NCI-H1694 (cell line): ENCODE measurements at regions not wholly inside any gene's neighbourhood (a gene's known extent, or its start where the extent isn't known, plus 50 kb on each side); places are given as distances from the start of the nearest gene placed in this dataset.

Experiments
- DNase-seq: peaks from one replicate; lab custom pipeline; 2025; lab: John Stamatoyannopoulos, UW

DNA sequence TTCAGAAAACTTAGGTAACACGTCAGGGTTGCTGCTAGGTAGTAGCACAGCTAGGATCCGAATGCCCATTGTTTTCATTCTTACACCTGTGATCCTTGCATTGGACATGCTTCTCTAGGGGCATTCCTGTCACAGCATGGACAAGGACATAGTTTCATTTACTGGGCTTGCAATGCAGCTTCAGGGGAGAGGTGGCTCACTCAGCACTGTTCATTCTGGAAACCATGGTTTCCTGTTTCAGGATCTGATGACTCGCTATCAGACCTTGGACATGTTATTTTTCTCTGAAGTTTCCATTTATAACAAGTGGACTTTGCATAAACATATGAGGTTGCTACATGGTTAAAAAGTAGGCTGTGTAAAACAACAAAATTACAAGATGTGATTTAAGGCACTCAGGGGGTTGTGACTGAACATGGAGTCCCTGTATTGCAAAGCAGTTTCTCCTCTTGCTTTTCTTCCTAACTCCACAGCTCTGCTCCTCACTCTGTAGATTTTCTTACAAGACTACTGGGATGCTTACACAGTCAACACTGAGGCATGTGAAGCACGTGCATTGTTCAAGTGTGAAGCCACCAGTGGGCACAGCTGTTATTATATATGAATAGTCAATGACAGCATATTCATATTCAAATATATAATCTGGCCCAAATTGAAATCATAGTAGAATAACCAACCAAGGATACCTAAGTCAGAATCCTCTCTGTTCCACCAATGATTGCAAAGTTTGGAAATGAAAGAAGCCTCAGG is 66.1 kb upstream of the STK32A start:
- DNase-seq = no peak

DNA sequence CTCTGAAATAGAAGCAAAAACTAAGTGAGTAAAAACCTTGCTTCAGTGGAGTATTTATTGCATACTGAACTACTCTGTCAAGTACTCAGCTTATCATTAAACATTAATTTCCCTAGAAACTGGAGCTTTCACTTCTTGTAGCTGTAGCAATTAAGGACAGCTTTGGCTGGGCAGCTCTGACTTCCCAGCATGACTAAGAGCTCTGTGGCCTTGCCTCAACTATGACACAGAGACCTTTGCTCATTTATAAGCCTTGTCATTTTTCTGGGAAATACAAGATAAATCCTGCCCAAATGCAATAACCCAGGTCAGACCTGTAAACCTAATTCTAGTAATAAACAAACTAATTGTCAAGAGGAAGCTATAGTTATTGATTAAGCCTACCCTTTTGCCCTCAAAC is 65.4 kb upstream of the STK32A start:
- DNase-seq = no peak

DNA sequence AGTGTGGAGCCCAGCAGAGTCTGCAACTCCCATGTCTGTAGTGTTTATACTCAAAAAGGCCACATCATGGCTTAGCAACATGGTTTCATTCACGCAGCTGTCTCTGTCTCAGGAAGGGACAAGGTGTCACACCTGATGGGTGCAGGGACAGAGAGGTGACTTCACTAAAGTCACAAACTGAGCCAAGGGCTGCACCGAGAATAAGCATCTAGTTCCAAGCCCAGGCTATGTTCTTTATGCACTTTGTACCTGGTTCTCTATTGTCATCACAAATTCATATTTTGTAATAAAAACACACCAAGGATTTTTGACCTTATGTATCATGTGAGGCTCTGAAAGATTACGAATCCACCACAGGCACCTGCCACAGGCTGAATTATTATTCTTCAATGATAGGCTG is 64.9 kb upstream of the STK32A start:
- DNase-seq = no peak

DNA sequence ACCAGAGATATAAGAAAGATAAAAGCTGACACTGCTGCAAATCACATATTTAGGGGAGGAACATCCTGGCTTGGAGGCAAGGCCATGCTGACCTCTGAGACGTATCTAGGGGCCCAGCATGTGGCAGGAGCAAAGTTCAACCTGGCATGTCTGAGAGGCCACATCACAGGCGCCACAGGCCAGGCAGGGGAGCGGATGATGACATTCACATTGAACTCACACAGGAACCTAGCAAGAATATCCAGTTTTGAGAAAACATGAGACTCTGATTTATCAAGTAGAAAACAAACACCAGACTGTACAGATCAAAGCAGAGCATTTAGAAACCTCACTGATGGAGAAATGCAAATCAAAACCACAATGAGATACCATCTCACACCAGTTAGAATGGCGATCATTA is 64.2 kb upstream of the STK32A start:
- no peak for DNase-seq

DNA sequence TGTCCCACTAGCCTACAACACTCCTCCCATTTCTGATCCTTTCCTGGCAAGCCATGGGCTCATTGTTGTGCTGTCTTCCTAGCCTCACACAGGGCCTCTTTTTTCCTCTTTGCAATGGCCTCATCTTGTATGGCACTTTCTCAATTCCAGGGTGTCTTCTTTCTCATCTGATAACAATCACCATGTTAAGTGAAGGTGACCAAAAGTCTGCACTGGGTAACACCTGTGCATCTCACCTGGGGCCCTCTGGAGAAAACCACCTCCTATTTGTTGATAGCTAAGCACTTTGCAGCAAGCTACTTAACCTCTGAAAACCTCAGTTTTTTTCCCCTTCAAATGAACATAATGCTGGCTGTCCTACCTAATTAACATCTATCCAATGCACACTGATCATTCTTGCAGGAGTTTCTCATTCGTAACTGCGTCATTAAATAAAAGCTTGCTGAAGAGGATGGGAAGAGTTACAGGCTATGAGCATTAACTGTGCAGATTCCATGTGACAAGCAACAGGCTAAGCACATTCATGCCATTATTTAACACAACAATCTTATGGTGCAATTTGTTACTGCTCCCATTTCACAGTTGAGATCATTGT is 60.1 kb upstream of the STK32A start:
- DNase-seq = no peak

DNA sequence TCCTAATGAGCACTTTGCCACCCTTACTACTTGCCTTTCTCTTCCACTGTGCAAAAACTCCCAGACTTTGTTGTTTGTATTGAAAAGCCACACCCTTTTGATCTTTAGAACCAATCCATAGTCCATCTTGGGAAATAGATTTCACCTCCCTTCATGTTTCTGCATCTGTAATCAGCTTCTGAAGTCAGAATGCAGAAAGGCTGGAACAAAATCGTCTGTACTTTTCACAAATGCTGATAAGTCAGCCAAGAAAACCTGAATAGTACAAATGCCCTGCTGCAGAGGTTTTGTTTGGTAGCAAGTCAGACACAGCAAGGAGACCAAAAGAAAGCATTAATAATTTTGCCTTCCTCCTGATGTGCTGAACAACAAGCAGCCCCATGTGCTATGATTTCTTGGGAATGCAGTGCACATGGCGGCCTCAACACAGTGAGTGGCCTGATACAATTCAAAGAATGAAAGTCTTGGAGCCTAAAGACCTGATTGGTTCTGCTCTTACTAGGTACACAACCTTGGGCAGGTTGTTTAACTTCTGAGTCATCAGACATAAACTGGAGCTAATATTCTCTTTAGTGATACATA is 59.2 kb upstream of the STK32A start:
- no peak for DNase-seq

DNA sequence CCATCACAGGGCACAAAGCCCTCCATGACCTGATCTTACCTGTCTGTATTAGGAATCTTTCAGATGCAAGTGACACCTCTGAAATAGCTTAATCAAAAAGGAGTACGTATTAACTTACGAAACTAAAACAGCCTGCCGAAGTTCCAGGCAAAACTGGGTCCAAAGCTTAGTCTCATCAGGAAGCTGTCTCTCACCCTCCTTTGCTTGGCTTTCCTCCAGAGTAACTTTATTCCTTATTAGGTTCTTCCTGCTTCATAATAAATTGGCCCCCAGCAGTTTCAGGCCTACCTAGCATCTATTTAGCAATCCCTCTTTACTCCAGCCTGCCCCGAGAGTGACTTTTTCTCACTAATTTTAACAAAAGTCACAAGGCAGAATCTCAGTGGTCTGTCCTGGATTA is 58.4 kb upstream of the STK32A start:
- no peak for DNase-seq

DNA sequence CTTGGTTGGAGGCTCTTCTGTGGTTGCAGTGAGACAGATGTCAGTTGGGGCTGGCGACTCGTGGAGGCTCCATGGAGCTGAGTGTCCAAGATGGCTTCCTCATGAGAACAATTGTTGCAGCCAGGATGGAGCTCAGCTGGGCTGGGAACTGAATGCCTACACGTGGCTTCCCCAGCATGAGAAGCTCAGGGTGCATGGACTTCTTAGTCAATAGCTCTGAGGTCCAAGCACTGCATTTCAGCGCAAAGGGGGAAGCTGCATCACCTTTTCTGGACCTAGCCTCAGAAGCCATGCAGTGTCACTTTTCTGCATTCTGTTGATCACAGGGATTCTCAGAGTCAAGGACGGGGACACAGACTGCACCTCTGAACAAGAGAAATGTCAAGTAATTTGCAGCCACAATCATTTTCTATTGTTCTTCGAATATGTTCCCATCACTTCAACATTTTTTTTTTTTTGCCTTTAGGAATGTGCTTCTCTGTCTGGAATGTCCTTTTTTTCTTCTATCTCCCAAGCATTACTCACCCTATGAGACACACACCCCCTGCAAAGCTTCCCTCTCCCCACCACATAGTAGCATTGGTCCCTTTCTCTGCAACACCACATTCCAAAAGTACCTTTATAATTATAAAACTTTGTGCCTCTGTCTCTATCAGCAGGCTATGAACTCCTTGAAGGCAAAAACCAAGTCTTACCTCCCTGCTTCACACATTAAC is 57.5 kb upstream of the STK32A start:
- no peak for DNase-seq

DNA sequence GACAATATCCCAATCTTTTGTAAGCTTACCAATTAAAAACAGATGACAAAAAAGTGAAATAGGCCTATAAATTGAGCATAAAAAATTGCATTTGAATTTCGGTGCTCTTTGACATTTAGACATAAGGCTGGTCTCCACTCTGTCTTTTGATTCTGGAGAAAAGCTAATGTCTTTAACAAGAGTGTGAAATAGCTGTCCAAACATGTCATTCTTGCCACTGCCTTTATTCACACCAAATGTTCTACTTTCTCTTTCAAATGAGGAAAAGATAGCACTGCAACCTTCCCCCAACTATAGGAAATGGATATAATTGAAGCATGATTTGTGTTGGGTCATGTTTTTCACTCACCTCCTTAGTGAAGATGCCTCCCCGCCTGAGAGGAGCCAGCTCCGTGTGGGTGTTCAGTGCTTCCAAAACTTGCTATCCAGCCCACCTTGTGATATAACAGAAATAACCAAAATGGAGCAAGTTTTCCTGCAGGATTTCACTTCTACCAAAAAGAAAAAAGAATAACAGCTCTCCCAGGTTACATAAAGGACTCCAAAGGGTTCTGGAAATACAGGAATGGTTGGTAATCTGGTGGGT is 55.2 kb upstream of the STK32A start:
- no peak for DNase-seq

DNA sequence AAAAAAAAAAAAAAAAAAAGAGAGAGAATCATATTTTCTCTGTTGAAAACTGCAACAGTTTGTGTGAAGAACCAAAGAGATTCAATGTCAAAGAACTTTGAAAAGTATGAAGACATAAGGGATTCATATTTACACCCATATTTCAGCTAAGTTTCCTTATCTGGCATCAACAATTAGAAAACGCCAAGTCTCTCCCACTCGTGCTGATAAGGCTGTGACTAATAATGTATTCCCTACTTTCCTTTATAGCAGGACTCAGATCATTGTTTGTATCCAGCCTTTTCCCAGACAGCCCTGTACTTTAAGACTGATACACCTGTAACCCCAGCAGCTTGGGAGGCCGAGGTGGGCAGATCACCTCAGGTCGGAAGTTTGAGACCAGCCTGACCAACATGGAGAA is 54.1 kb upstream of the STK32A start:
- no peak for DNase-seq
